Iris pigment epithelial cell (primary cell): ENCODE measurements at regions not wholly inside any gene's neighbourhood (a gene's known extent, or its start where the extent isn't known, plus 50 kb on each side); places are given as distances from the start of the nearest gene placed in this dataset.
"Not testable (repeated sequence)": the region's sequence is repeated elsewhere in the genome, so short reads cannot be mapped to it uniquely, and the experiment has no call there.

Experiments
- DNase-seq: peaks from one replicate; pipeline ENCODE4 v3.0.0-alpha.2; 2011; ENCODE audit warnings: low read depth

GRCh38 chr9:80732506-80732905 is 956.8 kb downstream of the TLE1 start:
- no peak for DNase-seq

GRCh38 chr9:80720579-80720978 is 968.8 kb downstream of the TLE1 start:
- no peak for DNase-seq

DNA sequence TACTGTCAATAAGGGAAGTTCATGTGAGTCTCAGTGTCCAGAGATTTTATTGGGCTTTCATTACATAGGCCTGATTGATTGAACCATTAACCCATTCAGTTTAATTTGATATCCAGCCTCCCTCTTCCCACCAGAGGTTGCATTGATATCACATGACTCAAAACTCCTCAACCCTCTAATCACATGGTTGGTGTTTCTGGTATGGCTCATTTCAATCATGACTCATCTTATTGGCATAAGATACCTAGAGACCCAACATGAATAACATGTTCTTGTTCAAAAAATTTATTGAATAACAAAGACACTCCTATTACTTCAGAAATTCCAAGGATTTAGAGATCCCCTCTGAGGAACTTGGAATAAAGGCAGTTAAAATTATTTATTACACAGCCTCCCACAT is 982.2 kb downstream of the TLE1 start:
- DNase-seq = peak; percentile 69

DNA sequence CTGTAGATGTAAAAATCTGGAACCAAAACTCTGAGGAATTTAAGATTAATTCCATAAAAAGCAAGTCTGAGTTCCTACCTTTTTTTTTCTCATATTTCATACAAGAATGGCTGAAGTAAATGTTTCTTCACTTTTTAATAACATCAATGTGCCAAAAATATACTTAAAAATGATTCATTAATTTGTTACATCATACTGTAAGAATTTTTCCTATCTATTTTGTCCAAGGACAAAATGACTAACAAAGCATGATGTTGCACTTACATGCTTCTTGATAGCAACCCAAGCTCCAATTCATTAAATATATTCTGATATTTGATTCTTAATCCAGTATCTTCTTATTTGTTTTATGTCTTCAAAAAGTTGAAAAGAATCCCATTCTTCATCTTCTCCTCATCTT is 988.3 kb downstream of the TLE1 start:
- DNase-seq = peak; percentile 55

- DNase-seq = peak; percentile 93
Measured at GRCh38 chr9:80699511-80699998, 989.8 kb downstream of the TLE1 start.

GRCh38 chr9:80698725-80699410 is 990.5 kb downstream of the TLE1 start:
- DNase-seq = peak; percentile 3

GRCh38 chr9:80692751-80693150 is 996.6 kb downstream of the TLE1 start:
- DNase-seq = no peak

DNA sequence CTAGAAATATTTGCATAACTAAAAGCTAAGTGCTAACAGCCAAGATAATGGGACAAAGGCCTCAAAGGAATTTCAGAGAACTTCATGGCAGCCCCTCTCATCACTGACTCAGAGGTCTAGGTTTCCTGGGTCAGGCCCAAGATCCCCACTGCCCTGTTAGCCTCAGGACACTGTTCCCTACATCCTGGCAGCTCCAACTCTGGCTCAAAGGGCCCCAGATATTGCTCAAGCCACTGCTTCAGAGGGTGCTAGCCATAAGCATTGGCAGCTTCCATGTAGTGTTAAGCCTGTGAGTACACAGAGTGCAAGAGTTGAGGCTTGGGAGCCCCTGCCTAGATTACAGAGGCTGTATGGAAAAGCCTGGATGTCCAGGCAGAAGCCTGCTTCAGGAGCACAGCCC is 998.1 kb downstream of the TLE1 start:
- no peak for DNase-seq

- DNase-seq = no peak
Measured at GRCh38 chr9:80690349-80690939, 998.9 kb downstream of the TLE1 start.

GRCh38 chr9:80679916-80680315 is 1009.4 kb downstream of the TLE1 start:
- no peak for DNase-seq

DNA sequence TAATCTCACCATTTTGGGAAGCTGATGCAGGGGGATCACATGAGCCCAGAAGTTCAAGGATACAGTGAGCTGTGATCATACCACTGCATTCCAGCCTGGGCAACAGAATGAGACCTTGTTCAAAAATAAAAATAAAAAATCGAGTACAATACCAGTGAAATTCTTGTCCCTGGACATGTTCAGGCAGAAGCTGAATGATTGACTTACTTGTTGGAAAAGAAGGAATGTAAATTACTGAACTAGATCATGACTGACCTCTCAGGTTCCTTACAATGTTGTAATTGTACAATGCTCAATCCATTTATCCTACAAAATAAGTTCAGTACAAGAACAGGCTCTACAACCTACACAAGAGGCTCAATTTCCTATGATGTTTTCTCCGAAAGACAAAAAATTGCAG is 1010.4 kb downstream of the TLE1 start:
- no peak for DNase-seq

DNA sequence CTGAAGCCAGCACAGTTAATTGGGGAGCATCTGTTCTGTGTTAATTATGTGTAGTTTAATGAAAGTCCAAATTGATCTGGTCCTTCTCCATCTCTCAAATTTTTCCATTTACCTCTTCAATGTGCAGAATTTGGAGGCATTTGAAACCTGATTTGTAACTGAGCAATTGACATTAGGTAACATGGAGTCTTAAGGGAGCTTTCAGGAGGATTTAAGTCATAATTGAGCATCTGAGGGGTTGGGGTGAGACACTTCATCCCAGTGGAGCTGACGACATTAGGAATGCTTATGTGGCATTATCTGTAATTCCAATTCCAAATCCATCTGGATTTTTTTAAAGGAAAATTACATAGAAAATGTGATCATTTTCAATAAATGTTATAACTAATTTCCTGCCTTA is 1015.9 kb downstream of the TLE1 start:
- no peak for DNase-seq

DNA sequence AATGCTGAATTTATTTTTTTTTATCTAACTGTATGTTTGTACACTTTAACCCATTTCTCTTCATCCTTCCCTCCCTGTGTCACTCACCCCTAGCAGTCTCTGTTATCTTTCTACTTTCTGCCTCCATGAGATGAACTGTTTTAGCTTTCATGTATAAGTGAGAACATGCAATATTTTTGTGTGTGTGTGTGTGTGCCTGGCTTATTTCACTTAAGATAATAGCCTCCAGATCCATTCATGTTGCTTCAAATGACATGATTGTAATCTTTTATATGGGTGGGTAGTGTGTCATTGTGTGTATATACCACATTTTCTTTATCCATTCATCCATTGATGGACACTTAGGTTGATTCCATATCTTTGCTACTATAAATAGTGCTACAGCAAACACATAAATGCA is 1023.9 kb downstream of the TLE1 start:
- DNase-seq = no peak

GRCh38 chr9:80664327-80665210 is 1024.8 kb downstream of the TLE1 start:
- peak; percentile 14 for DNase-seq

DNA sequence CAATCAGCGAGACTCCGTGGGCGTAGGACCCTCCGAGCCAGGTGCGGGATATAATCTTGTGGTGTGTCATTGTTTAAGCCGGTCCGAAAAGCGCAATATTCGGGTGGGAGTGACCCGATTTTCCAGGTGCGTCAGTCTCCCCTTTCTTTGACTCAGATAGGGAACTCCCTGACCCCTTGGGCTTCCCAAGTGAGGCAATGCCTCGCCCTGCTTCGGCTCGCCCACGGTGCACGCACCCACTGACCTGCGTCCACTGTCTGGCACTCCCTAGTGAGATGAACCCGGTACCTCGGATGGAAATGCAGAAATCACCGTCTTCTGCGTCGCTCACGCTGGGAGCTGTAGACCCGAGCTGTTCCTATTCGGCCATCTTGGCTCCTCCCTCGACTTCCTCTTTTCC is 1029.6 kb downstream of the TLE1 start:
- DNase-seq = not testable (repeated sequence)

- DNase-seq = peak; percentile 82
Measured at GRCh38 chr9:80651044-80651443, 1038.3 kb downstream of the TLE1 start.

DNA sequence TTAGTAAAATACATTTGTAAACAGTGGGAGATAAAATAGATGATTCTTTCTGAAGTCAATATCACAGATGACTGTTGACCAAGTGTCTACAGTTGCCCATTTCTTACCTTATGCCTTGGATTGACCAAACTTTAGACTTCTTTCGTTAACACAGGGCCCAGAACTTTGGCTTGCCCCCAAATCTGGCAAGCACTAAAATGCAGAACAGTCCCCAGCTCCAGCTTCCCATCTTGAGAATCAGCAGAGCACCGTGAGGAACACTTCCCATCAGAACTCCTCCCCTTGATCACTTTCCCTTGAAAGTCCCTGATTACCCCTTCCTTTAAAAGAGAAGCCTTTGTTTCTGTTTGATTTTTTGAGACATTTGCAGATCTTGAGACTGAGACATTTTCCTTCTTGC is 1039.9 kb downstream of the TLE1 start:
- DNase-seq = no peak

DNA sequence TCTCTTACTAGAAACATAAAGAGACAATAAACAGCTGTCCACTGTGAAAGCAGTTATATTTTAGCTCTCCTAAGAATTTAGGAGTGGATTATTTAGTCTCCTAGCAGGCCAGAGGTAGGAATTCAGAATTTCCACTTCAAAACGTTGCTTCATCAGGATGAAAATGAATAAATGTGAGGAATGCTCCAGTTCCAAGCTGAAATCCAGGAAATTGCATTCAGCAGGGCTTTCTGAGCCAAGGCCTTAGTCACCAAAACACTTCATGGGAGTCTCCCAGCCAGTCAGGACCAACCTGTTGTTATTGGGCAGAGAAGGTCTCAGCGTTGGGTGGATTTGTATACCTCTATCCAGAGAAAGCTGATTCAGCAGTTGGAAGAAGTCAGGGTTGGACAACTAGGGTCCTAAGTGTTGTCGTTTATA is 1040.3 kb downstream of the TLE1 start:
- DNase-seq = peak; percentile 84

DNA sequence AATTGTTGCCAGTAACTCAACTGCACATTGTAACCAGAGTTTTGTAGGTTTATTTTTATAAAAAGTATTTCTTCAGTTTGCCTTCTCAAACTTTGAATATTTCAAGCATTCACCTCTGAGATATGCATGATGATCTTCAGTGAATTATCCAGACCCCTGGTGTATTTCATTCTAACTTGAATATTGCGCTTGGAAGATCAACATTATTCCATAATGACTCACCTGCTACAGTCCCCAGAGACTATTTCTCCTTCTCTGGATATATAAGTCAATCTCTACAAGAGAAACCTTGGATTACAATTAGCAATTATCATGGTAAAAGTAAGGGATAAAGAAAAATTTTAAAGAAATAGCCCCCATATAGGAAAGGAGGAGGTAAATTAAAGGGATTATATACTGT is 1041.0 kb downstream of the TLE1 start:
- peak; percentile 73 for DNase-seq

- no peak for DNase-seq
Measured at GRCh38 chr9:80646211-80646610, 1043.1 kb downstream of the TLE1 start.

GRCh38 chr9:80644044-80644443 is 1045.3 kb downstream of the TLE1 start:
- no peak for DNase-seq

- no peak for DNase-seq
Measured at GRCh38 chr9:80635065-80635464, 1054.3 kb downstream of the TLE1 start.

DNA sequence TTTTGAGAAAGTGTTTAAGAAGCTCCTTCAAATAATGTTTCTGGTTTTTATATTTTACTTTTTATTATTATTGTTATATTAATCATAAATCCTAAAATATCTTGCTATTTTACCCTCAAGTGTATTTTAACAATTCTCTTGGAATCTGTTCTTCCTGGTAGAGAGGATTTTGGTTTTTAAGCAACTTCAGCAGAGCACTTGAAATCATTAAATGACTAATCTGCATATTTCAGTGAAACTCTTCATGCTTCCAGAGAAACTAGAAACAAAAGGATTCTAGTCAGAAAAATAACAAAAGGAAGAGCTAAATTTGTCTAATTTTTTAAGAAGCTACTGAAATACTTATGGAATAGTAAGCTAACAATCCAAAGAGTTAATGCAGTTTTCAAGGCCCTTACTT is 1057.3 kb downstream of the TLE1 start:
- DNase-seq = no peak
